Right renal pelvis (tissue), 4 donors: ENCODE measurements at regions not wholly inside any gene's neighbourhood (a gene's known extent, or its start where the extent isn't known, plus 50 kb on each side); places are given as distances from the start of the nearest gene placed in this dataset.
A peak's percentile ranks its signal among the peaks of the same experiment; 100 is the strongest.

ENCODE experiments used
- DNase-seq, 4 donors: peaks; one replicate each; pipeline ENCODE4 v3.0.0-alpha.2; 2013; ENCODE audit warnings: low read depth in 4 of 4, low spot score in 3 of 4, missing footprints in 1 of 4

GRCh38 chr14:100658181-100658886 is 68.4 kb upstream of the DLK1 start:
- no peak for DNase-seq

- DNase-seq: no peak
These were observed 67.2 kb upstream of the DLK1 start for GRCh38 chr14:100659345-100660001.

- DNase-seq: no peak
These were observed 66.2 kb upstream of the DLK1 start for GRCh38 chr14:100660498-100660881.

- no peak for DNase-seq
These were observed 65.6 kb upstream of the DLK1 start for GRCh38 chr14:100660882-100661635.

GRCh38 chr14:100662879-100663760 is 63.6 kb upstream of the DLK1 start:
- peak in 3 of 4 donors; percentile 64 to 68 (median 68) for DNase-seq

GRCh38 chr14:100663761-100664052 is 63.0 kb upstream of the DLK1 start:
- DNase-seq: no peak

- no peak for DNase-seq
These were observed 62.5 kb upstream of the DLK1 start for GRCh38 chr14:100664231-100664630.

- no peak for DNase-seq
These were observed 61.7 kb upstream of the DLK1 start for GRCh38 chr14:100664841-100665510.

- no peak for DNase-seq
These were observed 61.1 kb upstream of the DLK1 start for GRCh38 chr14:100665511-100666032.

GRCh38 chr14:100666403-100666802 is 60.3 kb upstream of the DLK1 start:
- no peak for DNase-seq

- no peak for DNase-seq
These were observed 59.8 kb upstream of the DLK1 start for GRCh38 chr14:100666851-100667250.

- DNase-seq: no peak
These were observed 59.0 kb upstream of the DLK1 start for GRCh38 chr14:100667656-100668055.

GRCh38 chr14:100668352-100668751 is 58.3 kb upstream of the DLK1 start:
- DNase-seq: no peak

- no peak for DNase-seq
These were observed 57.7 kb upstream of the DLK1 start for GRCh38 chr14:100669011-100669412.

- DNase-seq: no peak
These were observed 57.2 kb upstream of the DLK1 start for GRCh38 chr14:100669468-100669867.

- DNase-seq: no peak
These were observed 56.5 kb upstream of the DLK1 start for GRCh38 chr14:100670017-100670752.

- DNase-seq: no peak
These were observed 56.0 kb upstream of the DLK1 start for GRCh38 chr14:100670753-100671049.

- DNase-seq: no peak
These were observed 55.2 kb upstream of the DLK1 start for GRCh38 chr14:100671386-100671901.

- no peak for DNase-seq
These were observed 54.8 kb upstream of the DLK1 start for GRCh38 chr14:100671906-100672305.
